Esophagus squamous epithelium (tissue), 5 donors: ENCODE measurements at regions not wholly inside any gene's neighbourhood (a gene's known extent, or its start where the extent isn't known, plus 50 kb on each side); places are given as distances from the start of the nearest gene placed in this dataset.

ENCODE experiments used
- DNase-seq: peaks from one replicate; lab custom pipeline; 2025; lab: John Stamatoyannopoulos, UW
- H3K27ac ChIP-seq, 4 donors: fragments of 200-600 bp; sonication (generic); one replicate each; pipeline ENCODE4 v1.5.1; 2016 to 2019; ENCODE audit warnings: mild to moderate bottlenecking in 1 of 4
- H3K27me3 ChIP-seq, 4 donors: fragments of 200-600 bp; sonication (generic); 1 replicate in 3 of 4; 2 replicates in 1 of 4; pipeline versions ENCODE4 v1.5.1 to v1.6.0; 2017 to 2021; ENCODE audit warnings: antibody characterized with exemption in 1 of 4
- H3K36me3 ChIP-seq, 3 donors: fragments of 200-600 bp; sonication (generic); one replicate each; pipeline ENCODE4 v1.5.1; 2016 to 2019
- H3K4me1 ChIP-seq, 3 donors: fragments of 200-600 bp; sonication (generic); one replicate each; pipeline ENCODE4 v1.5.1; 2017 to 2019
- H3K4me3 ChIP-seq, 4 donors: fragments of 200-600 bp; sonication (generic); 1 replicate in 3 of 4; 2 replicates in 1 of 4; pipeline ENCODE4 v1.5.1; 2016 to 2019; ENCODE audit warnings: mild to moderate bottlenecking in 2 of 4, moderate library complexity in 1 of 4
- H3K9me3 ChIP-seq, 3 donors: fragments of 200-600 bp; sonication (generic); one replicate each; pipeline ENCODE4 v1.5.1; 2016 to 2019
- POLR2A ChIP-seq, 4 donors: fragments of 450-650 bp; IDR thresholded peaks; one replicate each; pipeline ENCODE4 v1.6.1; 2017; ENCODE audit warnings: antibody characterized with exemption in 4 of 4, mild to moderate bottlenecking in 4 of 4, moderate library complexity in 3 of 4
- WGBS, 2 donors: methylation state at CpG; one replicate each; pipeline ENCODE4 v1.1.5; 2018; 5-methylcytosine and 5-hydroxymethylcytosine counted together
- intact Hi-C: fragments of 100-400 bp; cut with DNase I; formaldehyde crosslinking; loops from one replicate; pipeline ENCODE4 v1.15.0; 2022
- TF ChIP-seq, protein P1 (sequence below), 6 experiments: fragments of 450-650 bp in 4 of 6; fragments of 200-600 bp in 2 of 6; sonication (generic) in 2 of 6; IDR thresholded peaks; one replicate each; pipeline ENCODE4 v1.5.1; 2016 to 2019; ENCODE audit warnings: antibody characterized with exemption in 6 of 6, mild to moderate bottlenecking in 4 of 6, moderate library complexity in 4 of 6
- donor health status: DM: yes; HTN: yes; CAD: no.

DNA sequence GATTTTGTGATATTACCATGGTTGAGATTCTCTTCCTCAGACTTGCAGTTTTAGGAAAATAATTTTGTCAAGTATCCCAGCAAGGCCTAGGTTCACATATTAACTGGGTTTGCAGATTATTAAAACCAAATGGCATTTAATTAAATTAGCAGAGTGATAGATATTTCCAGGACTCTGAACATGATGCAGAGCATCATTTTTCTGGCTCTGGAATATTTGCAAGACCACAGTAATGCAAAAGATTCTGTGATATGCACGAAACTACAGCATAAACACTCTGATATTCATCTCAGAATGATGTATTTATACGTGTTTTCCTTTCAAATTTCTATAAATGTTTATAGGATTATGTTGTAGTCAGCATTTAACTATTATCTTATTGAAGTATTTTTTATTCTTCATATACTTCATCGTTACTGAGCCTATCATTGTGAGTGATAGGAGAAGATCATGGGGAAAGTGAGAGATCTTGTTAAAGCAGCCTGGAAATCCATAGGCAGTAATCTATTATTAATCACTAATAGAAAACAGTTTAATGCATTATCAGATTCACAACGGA is 1245.6 kb downstream of the OTOL1 start:
- no peaks in the 10 kb centered on the region for H3K27me3 ChIP-seq
- 60 to 63% methylated on average over 4 of the region's 4 CpGs for whole genome bisulfite sequencing, 2 donors
- no peak overlapping the region for H3K27ac ChIP-seq
- H3K4me1 ChIP-seq = no peaks in the 10 kb centered on the region
- TF ChIP-seq, protein P1, sequence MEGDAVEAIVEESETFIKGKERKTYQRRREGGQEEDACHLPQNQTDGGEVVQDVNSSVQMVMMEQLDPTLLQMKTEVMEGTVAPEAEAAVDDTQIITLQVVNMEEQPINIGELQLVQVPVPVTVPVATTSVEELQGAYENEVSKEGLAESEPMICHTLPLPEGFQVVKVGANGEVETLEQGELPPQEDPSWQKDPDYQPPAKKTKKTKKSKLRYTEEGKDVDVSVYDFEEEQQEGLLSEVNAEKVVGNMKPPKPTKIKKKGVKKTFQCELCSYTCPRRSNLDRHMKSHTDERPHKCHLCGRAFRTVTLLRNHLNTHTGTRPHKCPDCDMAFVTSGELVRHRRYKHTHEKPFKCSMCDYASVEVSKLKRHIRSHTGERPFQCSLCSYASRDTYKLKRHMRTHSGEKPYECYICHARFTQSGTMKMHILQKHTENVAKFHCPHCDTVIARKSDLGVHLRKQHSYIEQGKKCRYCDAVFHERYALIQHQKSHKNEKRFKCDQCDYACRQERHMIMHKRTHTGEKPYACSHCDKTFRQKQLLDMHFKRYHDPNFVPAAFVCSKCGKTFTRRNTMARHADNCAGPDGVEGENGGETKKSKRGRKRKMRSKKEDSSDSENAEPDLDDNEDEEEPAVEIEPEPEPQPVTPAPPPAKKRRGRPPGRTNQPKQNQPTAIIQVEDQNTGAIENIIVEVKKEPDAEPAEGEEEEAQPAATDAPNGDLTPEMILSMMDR (IDR thresholded peaks at IDR 0.05) = no peak
- TF ChIP-seq POLR2A (IDR thresholded peaks at IDR 0.05) = no peak
- H3K4me3 ChIP-seq = no peak overlapping the region
- H3K9me3 ChIP-seq = no peaks in the 10 kb centered on the region
- H3K36me3 ChIP-seq = no peaks in the 10 kb centered on the region
- intact Hi-C loops = no loop called here
- no peak for DNase-seq

DNA sequence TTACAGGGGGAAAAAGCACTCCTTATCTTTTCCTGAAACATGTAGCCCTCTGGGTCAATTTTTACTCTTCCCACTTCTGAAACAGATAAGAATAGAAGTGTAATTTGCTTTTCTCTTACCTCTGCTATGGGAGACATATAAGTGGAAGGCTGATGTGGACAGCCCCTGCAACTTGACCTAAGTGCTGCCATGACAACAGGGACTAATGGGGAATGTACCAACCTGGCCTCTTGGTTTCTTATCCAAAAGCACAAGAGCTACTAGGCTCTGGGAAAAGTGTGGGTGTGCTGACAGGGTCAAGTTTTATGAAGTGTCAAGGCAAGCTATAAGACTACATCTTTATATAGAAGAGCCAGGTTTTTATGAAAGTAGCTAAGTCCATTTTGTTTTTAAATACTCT is 1246.5 kb downstream of the OTOL1 start:
- H3K27ac ChIP-seq = no peak overlapping the region
- H3K4me3 ChIP-seq = no peak overlapping the region
- TF ChIP-seq, protein P1 (IDR thresholded peaks at IDR 0.05) = no peak
- TF ChIP-seq POLR2A (IDR thresholded peaks at IDR 0.05) = no peak
- H3K36me3 ChIP-seq = no peaks in the 10 kb centered on the region
- H3K4me1 ChIP-seq = no peaks in the 10 kb centered on the region
- intact Hi-C loops = no loop called here
- H3K27me3 ChIP-seq = no peaks in the 10 kb centered on the region
- no peaks in the 10 kb centered on the region for H3K9me3 ChIP-seq
- no peak for DNase-seq

DNA sequence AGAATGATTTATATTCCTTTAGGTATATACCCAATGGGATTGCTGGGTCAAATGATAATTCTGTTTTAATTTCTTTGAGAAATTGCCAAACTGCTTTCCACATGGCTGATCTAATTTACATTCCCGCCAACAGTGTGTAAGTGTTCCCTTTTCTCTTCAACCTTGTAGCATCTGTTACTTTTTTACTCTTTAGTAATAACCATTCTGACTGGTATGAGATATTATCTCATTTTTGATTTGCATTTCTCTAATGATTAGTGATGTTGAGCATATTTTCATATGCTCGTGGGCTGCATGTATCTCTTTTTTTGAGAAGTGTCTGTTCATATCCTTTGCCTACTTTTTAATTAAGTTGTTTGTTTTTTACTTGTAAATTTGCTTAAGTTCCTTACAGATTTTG is 1264.2 kb downstream of the OTOL1 start:
- intact Hi-C loops = no loop called here
- Histone ChIP-seq H3K27ac (no peak overlapping the region), H3K27me3 (no peaks in the 10 kb centered on the region), H3K36me3 (no peaks in the 10 kb centered on the region), H3K4me1 (no peaks in the 10 kb centered on the region), H3K4me3 (no peak overlapping the region), H3K9me3 (peaks cover 0 to 5% (median 0%) of the 10 kb centered on the region in 3 donors)
- TF ChIP-seq, protein P1 (IDR thresholded peaks at IDR 0.05) = no peak
- no peak for TF ChIP-seq POLR2A (IDR thresholded peaks at IDR 0.05)
- WGBS, 2 donors = 54 to 60% methylated on average over 2 of the region's 2 CpGs
- no peak for DNase-seq

DNA sequence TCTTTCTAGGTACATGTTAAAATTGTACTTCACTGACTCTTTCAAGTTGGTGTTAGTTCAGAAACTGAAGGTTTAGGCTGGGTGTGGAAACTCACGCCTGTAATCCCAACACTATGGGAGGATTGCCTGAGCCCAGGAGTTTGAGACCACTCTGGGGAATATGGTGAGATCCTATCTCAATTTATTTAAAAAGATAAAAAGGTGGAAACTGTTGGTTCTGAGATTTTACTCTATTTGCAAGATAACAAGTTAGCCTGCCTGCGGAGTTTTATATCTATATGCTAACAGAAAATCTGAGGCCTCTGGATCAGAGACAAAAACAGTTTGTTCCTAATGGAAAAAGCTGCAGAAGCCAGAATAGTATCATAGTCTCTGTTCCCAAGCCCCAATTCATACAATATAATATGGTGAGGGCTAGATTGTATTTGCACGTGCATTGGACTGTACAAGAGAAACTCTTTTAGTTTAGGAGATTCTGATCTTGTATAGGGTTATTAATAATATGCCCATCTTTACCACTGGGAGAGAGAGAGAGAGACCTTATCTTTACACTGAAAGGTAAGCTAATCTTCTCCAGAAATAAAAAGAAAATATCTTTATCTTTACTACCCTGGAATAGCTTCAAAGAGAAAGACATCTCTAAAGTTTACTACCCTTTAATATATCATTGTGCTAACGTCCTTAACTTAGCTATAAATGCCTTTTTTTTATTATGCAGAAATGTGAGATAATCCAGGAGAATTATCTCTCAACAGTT is 1267.6 kb downstream of the OTOL1 start:
- no peak for DNase-seq
- intact Hi-C loops = no loop called here
- H3K27me3 ChIP-seq = no peaks in the 10 kb centered on the region
- no peak overlapping the region for H3K4me3 ChIP-seq
- no peaks in the 10 kb centered on the region for H3K36me3 ChIP-seq
- no peak overlapping the region for H3K27ac ChIP-seq
- H3K4me1 ChIP-seq = no peaks in the 10 kb centered on the region
- WGBS, 2 donors = 61 to 65% methylated on average over 4 of the region's 4 CpGs
- H3K9me3 ChIP-seq = peaks cover 0 to 10% (median 0%) of the 10 kb centered on the region in 3 donors
- TF ChIP-seq, protein P1 (IDR thresholded peaks at IDR 0.05) = no peak
- no peak for TF ChIP-seq POLR2A (IDR thresholded peaks at IDR 0.05)

DNA sequence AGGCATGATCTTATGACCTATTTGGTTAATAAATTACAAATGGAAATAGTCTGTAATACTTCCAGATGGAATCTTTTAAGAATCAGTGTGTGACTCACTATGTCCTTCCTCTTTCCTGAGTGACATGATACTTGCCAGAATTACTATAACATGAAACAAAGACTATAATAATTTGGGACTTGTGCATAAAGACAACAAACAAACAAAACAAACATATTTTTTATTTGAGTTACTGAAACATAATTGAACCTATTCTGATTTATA is 1268.1 kb downstream of the OTOL1 start:
- intact Hi-C loops = no loop called here
- H3K36me3 ChIP-seq = no peaks in the 10 kb centered on the region
- H3K9me3 ChIP-seq = peaks cover 0 to 10% (median 0%) of the 10 kb centered on the region in 3 donors
- DNase-seq = no peak
- no peaks in the 10 kb centered on the region for H3K27me3 ChIP-seq
- H3K4me3 ChIP-seq = no peak overlapping the region
- no peaks in the 10 kb centered on the region for H3K4me1 ChIP-seq
- H3K27ac ChIP-seq = no peak overlapping the region
- TF ChIP-seq POLR2A (IDR thresholded peaks at IDR 0.05) = no peak
- TF ChIP-seq, protein P1 (IDR thresholded peaks at IDR 0.05) = no peak
